HG02973 (cell line): ENCODE measurements at regions not wholly inside any gene's neighbourhood (a gene's known extent, or its start where the extent isn't known, plus 50 kb on each side); places are given as distances from the start of the nearest gene placed in this dataset.

Experiments used
- ATAC-seq: cut with Tn5 transposase; IDR thresholded peaks from one replicate; pipeline ENCODE4 v1.9.1; 2021; ENCODE audit warnings: moderate library complexity; ENCODE audit not compliant: unreplicated experiment

GRCh38 chr15:36325206-36325605 lies 254.2 kb upstream of the CDIN1 start:
- no peak for ATAC-seq

- ATAC-seq = no peak
Measured at GRCh38 chr15:36329592-36329991, 249.8 kb upstream of the CDIN1 start.

DNA sequence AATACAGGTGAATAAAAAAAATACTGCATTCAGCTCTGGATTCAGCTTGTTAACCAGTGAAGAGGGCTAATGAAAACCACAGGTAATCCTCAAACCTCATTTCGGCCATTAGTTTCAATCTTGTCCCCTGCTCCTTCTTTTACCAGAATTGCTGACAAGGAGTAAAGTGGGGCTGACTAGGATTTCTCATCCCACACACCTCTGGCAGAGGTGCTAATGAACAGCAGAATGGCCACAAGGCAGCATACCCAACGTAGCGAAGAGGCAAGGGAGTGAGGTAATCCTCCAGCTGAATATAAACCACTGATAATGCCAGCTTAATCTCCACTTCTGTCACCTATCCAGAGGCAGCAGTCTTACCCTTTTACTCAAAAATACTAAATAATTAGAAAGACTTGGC lies 248.8 kb upstream of the CDIN1 start:
- ATAC-seq = no peak

- ATAC-seq = no peak
Measured at GRCh38 chr15:36331531-36332275, 247.7 kb upstream of the CDIN1 start.

GRCh38 chr15:36332301-36332700 lies 247.1 kb upstream of the CDIN1 start:
- ATAC-seq = no peak

GRCh38 chr15:36332896-36333295 lies 246.5 kb upstream of the CDIN1 start:
- ATAC-seq = no peak

GRCh38 chr15:36334059-36334458 lies 245.4 kb upstream of the CDIN1 start:
- no peak for ATAC-seq

DNA sequence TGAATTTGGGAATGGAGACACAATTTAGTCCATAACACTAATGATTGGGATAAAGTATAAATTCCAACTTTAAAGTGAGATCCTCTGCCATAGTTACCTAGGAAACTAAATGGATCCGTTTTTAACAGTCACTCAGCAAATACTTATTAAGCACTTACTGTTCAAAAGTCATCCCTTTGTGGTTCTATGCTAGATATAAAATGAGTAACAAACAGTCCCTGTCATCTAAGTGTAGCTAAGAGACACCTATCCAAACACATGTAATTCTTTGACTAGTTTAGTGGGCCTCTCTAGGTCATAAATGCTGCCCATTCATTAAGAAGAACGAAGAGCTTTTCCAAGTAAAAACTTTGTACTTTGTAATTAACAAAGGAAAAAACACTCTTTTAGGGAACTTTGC lies 244.2 kb upstream of the CDIN1 start:
- no peak for ATAC-seq

DNA sequence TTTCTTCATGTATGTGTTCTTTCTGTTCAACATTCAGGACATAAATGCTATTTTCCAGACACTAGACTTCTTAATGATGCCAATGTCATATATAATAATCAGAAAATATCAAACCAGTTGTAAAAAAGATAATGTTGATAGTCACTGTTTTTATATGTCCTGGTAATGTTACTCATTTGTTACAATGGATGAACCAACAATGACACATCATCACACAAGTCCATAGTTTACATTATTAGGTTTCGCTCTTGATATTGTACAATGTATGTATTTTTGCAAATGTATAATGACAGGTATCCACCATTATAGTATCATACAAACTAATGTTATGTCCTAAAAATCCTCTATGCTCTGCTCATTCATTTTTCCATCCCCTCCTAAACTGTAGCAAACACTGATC lies 243.8 kb upstream of the CDIN1 start:
- no peak for ATAC-seq

DNA sequence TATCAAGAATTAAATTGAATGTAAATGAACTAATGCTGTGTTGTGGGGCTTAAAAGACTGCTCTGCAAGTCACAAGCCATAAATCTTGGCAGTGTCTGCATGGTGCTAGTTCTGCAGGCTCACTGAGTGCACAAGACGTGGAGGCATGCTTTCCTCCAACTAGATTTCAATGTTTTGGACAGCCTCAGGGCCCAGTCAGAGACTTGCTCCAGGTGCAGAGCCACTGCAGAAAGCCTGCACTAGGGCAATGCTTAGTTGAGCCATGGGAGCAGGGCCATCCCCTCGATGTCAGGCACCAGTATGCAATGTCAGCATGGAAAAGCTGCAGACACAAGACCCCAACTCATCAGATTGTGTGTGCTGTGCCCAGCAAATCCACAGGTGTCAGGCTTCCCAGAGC lies 234.5 kb upstream of the CDIN1 start:
- ATAC-seq = no peak

DNA sequence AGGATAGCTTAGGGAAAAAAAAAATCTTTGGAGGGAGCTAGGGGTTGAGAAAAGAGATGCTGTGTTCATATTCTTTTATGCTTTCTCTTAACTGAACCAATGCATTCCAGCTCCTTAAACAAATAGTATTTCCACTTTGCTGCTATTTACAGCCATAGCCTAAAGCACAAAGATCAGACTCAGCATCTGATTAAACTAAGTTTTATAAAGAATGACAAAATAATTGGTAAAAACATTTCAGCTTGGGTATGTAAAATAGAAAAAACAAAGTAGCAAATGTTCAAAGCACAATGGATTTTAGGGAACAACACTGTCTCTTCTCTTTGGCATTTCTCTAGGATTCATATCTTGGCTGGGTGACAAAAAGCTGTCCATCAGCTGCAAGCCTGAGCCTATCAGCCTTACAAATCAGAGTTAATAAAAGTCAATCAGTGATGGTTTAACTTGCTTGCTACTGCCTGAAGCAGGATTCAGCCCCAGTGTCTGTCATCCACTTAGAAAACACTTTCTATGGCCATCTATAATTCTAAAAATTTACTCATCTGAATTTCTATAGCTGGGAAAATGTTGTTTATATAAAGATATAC lies 232.1 kb upstream of the CDIN1 start:
- no peak for ATAC-seq

- ATAC-seq = no peak
Measured at GRCh38 chr15:36356466-36356865, 223.0 kb upstream of the CDIN1 start.

- no peak for ATAC-seq
Measured at GRCh38 chr15:36356978-36357601, 222.3 kb upstream of the CDIN1 start.

DNA sequence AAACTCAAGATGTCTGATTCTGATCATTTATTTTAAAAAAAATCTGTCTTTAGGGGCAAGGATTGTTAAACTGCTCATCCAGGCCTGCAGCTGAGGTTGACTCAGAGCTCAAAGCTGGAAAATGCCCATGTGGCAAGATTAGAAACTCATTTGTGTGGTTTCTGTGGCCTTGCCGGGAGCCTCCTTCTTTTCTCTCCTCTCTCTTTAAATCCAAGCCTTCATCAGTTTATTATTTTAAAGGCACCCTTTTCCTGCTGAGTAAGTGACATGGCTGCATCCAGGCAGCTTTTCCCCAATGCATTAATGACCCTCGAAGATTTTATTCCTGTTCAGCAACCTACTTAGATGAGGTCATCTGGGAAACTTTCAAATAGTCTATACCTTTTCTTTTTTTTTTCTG lies 221.3 kb upstream of the CDIN1 start:
- ATAC-seq = no peak

GRCh38 chr15:36358523-36358922 lies 220.9 kb upstream of the CDIN1 start:
- ATAC-seq = no peak

GRCh38 chr15:36359286-36359685 lies 220.1 kb upstream of the CDIN1 start:
- no peak for ATAC-seq

- ATAC-seq = no peak
Measured at GRCh38 chr15:36361351-36361870, 218.0 kb upstream of the CDIN1 start.

- ATAC-seq = no peak
Measured at GRCh38 chr15:36362509-36362915, 216.9 kb upstream of the CDIN1 start.

DNA sequence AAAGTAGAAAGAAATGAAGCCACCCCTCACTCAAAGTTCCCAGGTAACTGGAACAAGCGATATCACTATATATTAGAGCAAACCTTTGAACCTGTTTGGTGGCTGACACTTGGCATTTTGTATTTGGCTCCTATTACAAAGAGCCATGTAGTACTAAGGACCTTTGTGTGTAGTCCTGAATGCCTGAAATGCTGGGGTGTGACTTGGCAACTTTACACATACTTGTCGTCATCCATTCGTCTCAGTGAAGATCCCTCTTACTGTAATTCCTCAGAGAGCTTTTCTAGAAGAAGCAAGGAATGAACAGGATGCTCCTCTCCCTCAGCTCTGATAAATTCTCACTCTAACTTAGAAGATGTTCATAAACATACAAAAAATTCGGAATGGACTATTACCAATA lies 216.1 kb upstream of the CDIN1 start:
- ATAC-seq = no peak

GRCh38 chr15:36364377-36364776 lies 215.0 kb upstream of the CDIN1 start:
- no peak for ATAC-seq

DNA sequence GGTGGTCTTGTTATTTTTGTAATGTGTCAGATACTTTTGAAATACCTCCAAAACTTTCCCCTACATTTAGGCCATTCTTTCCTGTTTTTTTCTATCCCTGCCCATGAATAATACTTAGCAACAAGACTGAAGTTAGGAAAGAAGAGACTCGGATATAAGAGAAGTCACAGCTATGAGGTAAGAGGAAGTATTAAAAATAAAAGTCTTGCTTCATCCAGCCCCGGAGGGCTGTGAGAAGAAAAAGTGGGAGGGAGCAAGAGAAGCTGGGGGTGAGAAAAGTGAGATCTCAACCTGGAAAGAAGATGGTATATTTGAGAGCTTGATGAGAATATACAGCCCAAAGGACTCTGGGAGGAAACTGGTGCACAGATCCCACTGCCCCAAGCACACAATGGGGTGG lies 213.5 kb upstream of the CDIN1 start:
- no peak for ATAC-seq

GRCh38 chr15:36370051-36370730 lies 209.2 kb upstream of the CDIN1 start:
- no peak for ATAC-seq
